HEK293T (cell line): ENCODE measurements at regions not wholly inside any gene's neighbourhood (a gene's known extent, or its start where the extent isn't known, plus 50 kb on each side); places are given as distances from the start of the nearest gene placed in this dataset.

Source experiments
- ARNT ChIP-seq: fragments of 450-650 bp; IDR thresholded peaks from 2 replicates; pipeline ENCODE4 v1.6.1; 2017; ENCODE audit warnings: mild to moderate bottlenecking
- BHLHE40 ChIP-seq: fragments of 450-650 bp; IDR thresholded peaks from 2 replicates; pipeline ENCODE4 v1.6.1; 2016; ENCODE audit warnings: mild to moderate bottlenecking, moderate library complexity, borderline replicate concordance
- CTBP1 ChIP-seq: fragments of 450-650 bp; IDR thresholded peaks from 2 replicates; pipeline ENCODE4 v1.6.1; 2016; ENCODE audit warnings: borderline replicate concordance
- ELF4 ChIP-seq: fragments of 450-650 bp; IDR thresholded peaks from 2 replicates; pipeline ENCODE4 v1.6.1; 2017; ENCODE audit warnings: antibody characterized with exemption
- FOXA1 ChIP-seq: fragments of 450-650 bp; IDR thresholded peaks from 2 replicates; pipeline ENCODE4 v1.6.1; 2016; ENCODE audit warnings: mild to moderate bottlenecking
- FOXK2 ChIP-seq: fragments of 450-650 bp; IDR thresholded peaks from 2 replicates; pipeline ENCODE4 v1.6.1; 2016; ENCODE audit warnings: mild to moderate bottlenecking
- FOXM1 ChIP-seq: fragments of 450-650 bp; IDR thresholded peaks from 2 replicates; pipeline ENCODE4 v1.6.1; 2017; ENCODE audit warnings: mild to moderate bottlenecking, borderline replicate concordance
- HDGF ChIP-seq: fragments of 450-650 bp; IDR thresholded peaks from 2 replicates; pipeline ENCODE4 v1.6.1; 2017; ENCODE audit warnings: antibody characterized with exemption, borderline replicate concordance
- NFRKB ChIP-seq: fragments of 450-650 bp; IDR thresholded peaks from 2 replicates; pipeline ENCODE4 v1.6.1; 2016; ENCODE audit warnings: mild to moderate bottlenecking, moderate library complexity
- PKNOX1 ChIP-seq: fragments of 450-650 bp; IDR thresholded peaks from 2 replicates; pipeline ENCODE4 v1.6.1; 2016
- SP1 ChIP-seq: fragments of 450-650 bp; IDR thresholded peaks from 2 replicates; pipeline ENCODE4 v1.6.1; 2017
- SUZ12 ChIP-seq: fragments of 450-650 bp; IDR thresholded peaks from 2 replicates; pipeline ENCODE4 v1.6.1; 2016; ENCODE audit warnings: mild to moderate bottlenecking
- TARDBP ChIP-seq: fragments of 450-650 bp; IDR thresholded peaks from 2 replicates; pipeline ENCODE4 v1.6.1; 2016
- ZNF384 ChIP-seq: fragments of 450-650 bp; IDR thresholded peaks from 2 replicates; pipeline ENCODE4 v1.6.1; 2016

- TF ChIP-seq TARDBP (no peak), PKNOX1 (no peak), FOXK2 (no peak), HDGF (no peak), SP1 (no peak), ARNT (no peak), BHLHE40 (no peak), NFRKB (no peak), FOXA1 (no peak), SUZ12 (no peak), FOXM1 (no peak), ZNF384 (no peak), CTBP1 (no peak), ELF4 (no peak)
Observed at GRCh38 chr4:12956026-12956425, 528.1 kb downstream of the RAB28 start.
